Astrocyte of the spinal cord (primary cell): ENCODE measurements at regions not wholly inside any gene's neighbourhood (a gene's known extent, or its start where the extent isn't known, plus 50 kb on each side); places are given as distances from the start of the nearest gene placed in this dataset.

Experiments used
- DNase-seq: peaks from one replicate; pipeline ENCODE4 v3.0.0; 2011; ENCODE audit warnings: low read depth, low spot score
- H3K4me3 ChIP-seq: 2 replicates; pipeline ENCODE4 v1.5.1; 2011; ENCODE audit warnings: low read depth, mild to moderate bottlenecking, low read length, moderate library complexity
- CTCF ChIP-seq: IDR thresholded peaks from 2 replicates; pipeline ENCODE4 v1.5.1; 2012; ENCODE audit warnings: low read depth, mild to moderate bottlenecking, low read length, inconsistent platforms
- in situ Hi-C: cut with HindIII; loops from 2 replicates; pipeline ENCODE4 v1.10.0; 2017; ENCODE audit warnings: low sequenced_read_pairs

DNA sequence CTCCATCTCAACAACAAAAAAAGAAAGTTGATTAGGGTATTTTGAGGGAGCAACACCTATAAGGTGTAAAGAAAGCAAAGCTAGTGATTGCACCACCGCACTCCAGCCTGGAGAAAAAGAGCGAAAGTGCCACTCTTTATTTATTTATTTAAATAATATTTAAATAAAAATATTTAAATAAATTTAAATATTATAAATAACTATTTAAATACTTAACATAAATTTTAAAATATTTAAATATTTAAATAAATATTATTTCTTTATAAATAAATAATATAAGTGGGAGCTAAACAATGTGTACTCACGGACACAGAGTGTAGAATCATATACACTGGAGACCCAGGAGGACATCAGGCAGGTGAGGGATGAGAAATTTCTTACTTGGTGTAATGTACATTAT is 64.4 kb upstream of the TRIO start:
- no peak overlapping the region for H3K4me3 ChIP-seq
- TF ChIP-seq CTCF = no peak
- in situ Hi-C loops = no loop called here
- no peak for DNase-seq

- DNase-seq = no peak
- no peak overlapping the region for H3K4me3 ChIP-seq
- TF ChIP-seq CTCF = no peak
- in situ Hi-C loops = no loop called here
These were observed 65.6 kb upstream of the TRIO start for GRCh38 chr5:14077501-14077900.

GRCh38 chr5:14076561-14076960 is 66.6 kb upstream of the TRIO start:
- H3K4me3 ChIP-seq = no peak overlapping the region
- no peak for DNase-seq
- TF ChIP-seq CTCF = no peak
- in situ Hi-C loops = no loop called here

DNA sequence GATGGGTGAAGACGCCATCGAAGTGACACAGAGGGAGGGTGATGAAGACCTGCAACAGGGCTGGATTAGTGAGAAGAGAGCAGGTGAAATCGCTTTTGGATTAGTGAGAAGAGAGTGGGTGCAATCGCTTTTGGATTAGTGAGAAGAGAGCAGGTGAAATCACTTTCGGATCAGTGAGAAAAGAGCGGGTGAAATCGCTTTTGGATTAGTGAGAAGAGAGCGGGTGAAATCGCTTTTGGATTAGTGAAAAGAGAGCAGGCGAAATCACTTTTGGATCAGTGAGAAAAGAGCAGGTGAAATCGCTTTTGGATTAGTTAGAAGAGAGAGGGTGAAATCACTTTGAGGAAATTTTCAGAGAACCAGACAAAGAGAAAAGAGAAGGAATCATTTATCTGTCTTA is 67.2 kb upstream of the TRIO start:
- DNase-seq = no peak
- in situ Hi-C loops = no loop called here
- TF ChIP-seq CTCF = no peak
- H3K4me3 ChIP-seq = no peak overlapping the region

GRCh38 chr5:14071433-14071832 is 71.7 kb upstream of the TRIO start:
- TF ChIP-seq CTCF = no peak
- H3K4me3 ChIP-seq = no peak overlapping the region
- in situ Hi-C loops = no loop called here
- no peak for DNase-seq

- DNase-seq = no peak
- H3K4me3 ChIP-seq = no peak overlapping the region
- in situ Hi-C loops = no loop called here
- no peak for TF ChIP-seq CTCF
These were observed 74.1 kb upstream of the TRIO start for GRCh38 chr5:14069021-14069420.

GRCh38 chr5:14068136-14068535 is 75.0 kb upstream of the TRIO start:
- in situ Hi-C loops = no loop called here
- no peak for TF ChIP-seq CTCF

More at GRCh38 chr5:14068136-14068535, 75.0 kb upstream of the TRIO start:
- DNase-seq = no peak
- H3K4me3 ChIP-seq = no peak overlapping the region
